Neural crest cell (in vitro differentiated cells): ENCODE measurements at regions not wholly inside any gene's neighbourhood (a gene's known extent, or its start where the extent isn't known, plus 50 kb on each side); places are given as distances from the start of the nearest gene placed in this dataset.
"Not testable (repeated sequence)": the region's sequence is repeated elsewhere in the genome, so short reads cannot be mapped to it uniquely, and the experiment has no call there.

Source experiments
- DNase-seq: peaks from one replicate; pipeline ENCODE4 v3.0.0; 2021; ENCODE audit warnings: low read depth, mixed read lengths, low spot score
- H3K27ac Mint-ChIP-seq: one replicate; pipeline ENCODE4 v1.8.0; 2021; ENCODE audit warnings: mild to moderate bottlenecking, mixed read lengths; ENCODE audit not compliant: unreplicated experiment
- H3K27me3 Mint-ChIP-seq: 2 replicates; pipeline ENCODE4 v1.8.0; 2021; ENCODE audit warnings: low read depth, mild to moderate bottlenecking, mixed read lengths
- H3K36me3 Mint-ChIP-seq: 2 replicates; pipeline ENCODE4 v1.8.0; 2021; ENCODE audit warnings: low read depth, mild to moderate bottlenecking, mixed read lengths
- H3K4me1 Mint-ChIP-seq: 2 replicates; pipeline ENCODE4 v1.8.0; 2021; ENCODE audit warnings: mixed read lengths
- H3K4me3 Mint-ChIP-seq: one replicate; pipeline ENCODE4 v1.8.0; 2021; ENCODE audit warnings: mild to moderate bottlenecking, mixed read lengths
- H3K9me3 Mint-ChIP-seq: 2 replicates; pipeline ENCODE4 v1.8.0; 2021; ENCODE audit warnings: mixed read lengths
- TF ChIP-seq, protein P1 (sequence below): fragments of 200-600 bp; sonication (generic); conservative IDR thresholded peaks from 2 replicates; pipeline ENCODE4 v1.5.0; 2021; ENCODE audit warnings: antibody characterized with exemption, mild to moderate bottlenecking

DNA sequence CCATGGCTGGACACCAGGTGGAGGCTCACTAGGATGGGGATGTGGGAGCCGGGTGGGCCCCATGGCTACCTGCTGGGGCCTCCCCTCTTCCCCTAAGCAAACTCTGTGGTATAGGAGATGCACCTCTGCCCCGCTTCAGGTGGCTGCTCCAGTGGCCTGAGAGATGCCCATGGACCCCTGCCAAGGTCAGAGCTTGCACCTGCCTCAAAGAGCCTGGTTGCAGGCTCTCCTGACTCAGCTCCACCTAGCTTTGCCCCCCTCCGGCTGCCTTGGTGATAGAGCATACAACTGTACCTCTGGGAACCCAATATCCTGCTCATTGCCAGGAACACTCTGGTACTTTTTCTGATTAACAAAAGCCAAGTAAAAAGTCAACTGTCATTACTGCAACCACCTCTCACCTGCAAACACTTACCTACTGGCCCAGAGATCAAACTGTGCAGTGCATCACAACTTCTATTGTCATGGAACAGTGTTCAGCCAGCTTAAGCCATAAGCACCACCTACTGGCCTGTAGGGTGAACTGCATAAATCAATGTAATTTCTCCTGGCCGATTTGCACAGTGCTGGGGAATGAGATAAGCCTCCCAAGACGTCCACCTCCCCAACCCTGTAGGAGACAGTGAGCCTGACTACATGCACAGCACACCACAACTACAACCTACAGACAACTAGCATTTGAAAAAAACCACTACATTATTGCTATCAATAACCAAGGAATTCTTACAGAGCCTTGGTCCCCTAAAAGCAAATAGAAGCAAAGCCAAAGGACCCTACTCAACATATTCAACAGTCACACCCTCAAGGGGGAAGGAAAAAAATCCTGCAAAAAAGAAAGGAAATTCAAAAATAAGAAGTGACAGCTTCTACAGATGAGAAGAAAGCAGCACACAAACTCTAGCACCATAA lies 352.4 kb upstream of the ARHGEF26 start:
- no peaks in the 10 kb centered on the region for H3K27me3 Mint-ChIP-seq
- peak; percentile 21 for DNase-seq
- no peak overlapping the region for H3K27ac Mint-ChIP-seq

DNA sequence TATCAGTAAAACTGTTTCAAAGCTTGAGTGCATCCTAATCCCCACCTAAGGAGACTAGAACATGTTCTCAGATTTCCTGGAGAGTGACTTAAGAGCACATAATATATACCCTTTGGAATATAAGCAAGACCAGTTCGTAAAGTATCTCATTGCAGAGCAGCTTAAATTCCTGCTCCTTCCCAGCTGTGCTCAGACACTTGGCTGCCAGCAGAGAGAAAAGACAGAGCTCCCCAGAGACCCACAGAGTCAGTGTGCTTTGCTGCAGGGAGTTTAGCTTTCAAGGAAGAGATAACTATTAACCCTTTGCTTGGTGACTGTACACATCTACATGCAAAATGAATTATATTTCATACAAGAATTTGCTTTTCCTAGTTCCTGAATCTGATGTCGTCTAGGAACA lies 338.1 kb upstream of the ARHGEF26 start:
- H3K4me1 Mint-ChIP-seq, result peaks cover 24% of the 10 kb centered on the region
- no peaks in the 10 kb centered on the region for H3K9me3 Mint-ChIP-seq
- H3K4me3 Mint-ChIP-seq, result no peak overlapping the region
- no peak for DNase-seq
- H3K27me3 Mint-ChIP-seq, result no peaks in the 10 kb centered on the region
- H3K36me3 Mint-ChIP-seq, result no peaks in the 10 kb centered on the region
- TF ChIP-seq, protein P1, sequence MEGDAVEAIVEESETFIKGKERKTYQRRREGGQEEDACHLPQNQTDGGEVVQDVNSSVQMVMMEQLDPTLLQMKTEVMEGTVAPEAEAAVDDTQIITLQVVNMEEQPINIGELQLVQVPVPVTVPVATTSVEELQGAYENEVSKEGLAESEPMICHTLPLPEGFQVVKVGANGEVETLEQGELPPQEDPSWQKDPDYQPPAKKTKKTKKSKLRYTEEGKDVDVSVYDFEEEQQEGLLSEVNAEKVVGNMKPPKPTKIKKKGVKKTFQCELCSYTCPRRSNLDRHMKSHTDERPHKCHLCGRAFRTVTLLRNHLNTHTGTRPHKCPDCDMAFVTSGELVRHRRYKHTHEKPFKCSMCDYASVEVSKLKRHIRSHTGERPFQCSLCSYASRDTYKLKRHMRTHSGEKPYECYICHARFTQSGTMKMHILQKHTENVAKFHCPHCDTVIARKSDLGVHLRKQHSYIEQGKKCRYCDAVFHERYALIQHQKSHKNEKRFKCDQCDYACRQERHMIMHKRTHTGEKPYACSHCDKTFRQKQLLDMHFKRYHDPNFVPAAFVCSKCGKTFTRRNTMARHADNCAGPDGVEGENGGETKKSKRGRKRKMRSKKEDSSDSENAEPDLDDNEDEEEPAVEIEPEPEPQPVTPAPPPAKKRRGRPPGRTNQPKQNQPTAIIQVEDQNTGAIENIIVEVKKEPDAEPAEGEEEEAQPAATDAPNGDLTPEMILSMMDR, result no peak
- no peak overlapping the region for H3K27ac Mint-ChIP-seq

More for the DNA sequence above, 352.4 kb upstream of the ARHGEF26 start:
- TF ChIP-seq, protein P1, result peak; percentile 77
- Mint-ChIP-seq H3K9me3 (peaks cover 18% of the 10 kb centered on the region), H3K4me3 (no peak overlapping the region), H3K4me1 (no peaks in the 10 kb centered on the region), H3K36me3 (peaks cover 5% of the 10 kb centered on the region)

DNA sequence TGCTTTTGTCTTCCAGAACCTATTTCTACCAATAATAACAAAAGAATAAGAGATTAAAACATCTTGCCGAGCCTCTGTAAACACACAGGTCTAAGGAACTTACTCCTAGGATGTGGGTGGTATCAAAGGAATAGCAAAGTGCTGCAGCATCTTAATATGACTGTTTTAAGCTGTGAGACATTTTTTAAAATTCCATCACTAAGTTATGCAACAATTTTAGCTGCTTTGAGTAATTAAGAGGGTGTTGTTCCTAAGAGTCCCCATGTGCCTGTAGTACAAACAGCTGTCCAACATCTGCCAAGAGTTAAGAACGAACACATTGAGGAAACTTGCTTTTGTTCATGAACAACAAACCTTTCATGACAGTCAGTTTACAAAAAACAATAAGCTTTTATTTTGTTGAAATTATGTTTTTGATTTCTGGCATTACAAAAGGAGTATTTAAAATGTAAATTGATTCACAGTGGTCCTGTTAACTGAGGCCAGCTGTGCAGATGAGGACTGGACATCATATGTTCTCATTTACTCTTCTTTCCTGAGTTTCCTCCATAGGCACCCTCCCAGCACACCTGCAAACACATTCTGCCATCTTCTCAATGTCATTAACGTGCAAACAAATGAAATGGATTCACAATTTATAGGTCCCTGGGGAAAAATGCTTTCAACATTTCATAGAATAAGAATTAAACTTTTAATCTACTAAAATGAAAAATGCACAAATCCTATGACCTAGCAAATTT lies 337.3 kb upstream of the ARHGEF26 start:
- Mint-ChIP-seq H3K27ac (no peak overlapping the region), H3K4me1 (peaks cover 24% of the 10 kb centered on the region), H3K27me3 (no peaks in the 10 kb centered on the region), H3K4me3 (no peak overlapping the region), H3K9me3 (no peaks in the 10 kb centered on the region), H3K36me3 (no peaks in the 10 kb centered on the region)
- no peak for DNase-seq
- TF ChIP-seq, protein P1, result no peak

- TF ChIP-seq, protein P1, result no peak
- H3K36me3 Mint-ChIP-seq, result no peaks in the 10 kb centered on the region
- H3K27me3 Mint-ChIP-seq, result no peaks in the 10 kb centered on the region
- no peaks in the 10 kb centered on the region for H3K9me3 Mint-ChIP-seq
- DNase-seq, result no peak
- H3K4me1 Mint-ChIP-seq, result peaks cover 29% of the 10 kb centered on the region
- H3K27ac Mint-ChIP-seq, result peak overlapping the region; percentile 65
- H3K4me3 Mint-ChIP-seq, result no peak overlapping the region
Measured at GRCh38 chr3:153785901-153786300, 335.3 kb upstream of the ARHGEF26 start.

DNA sequence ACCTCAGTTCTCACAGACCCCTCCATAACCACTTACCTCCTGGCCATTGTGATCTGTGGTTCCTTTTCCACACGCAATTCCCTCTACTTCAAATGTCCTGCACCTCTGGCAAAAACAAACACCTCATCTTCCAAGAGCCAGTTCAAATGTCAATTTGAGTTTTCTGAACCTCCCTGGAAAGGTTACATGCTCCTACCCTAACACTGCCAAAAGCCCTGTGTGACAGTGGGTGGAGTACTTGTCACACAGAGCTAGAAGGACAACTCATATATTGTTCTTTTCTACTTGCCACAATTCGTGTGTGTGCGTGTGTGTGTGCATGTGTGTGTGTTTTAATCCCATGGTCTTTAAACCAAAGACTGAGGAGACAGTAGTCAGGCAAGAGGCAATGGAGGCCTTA lies 331.8 kb upstream of the ARHGEF26 start:
- no peaks in the 10 kb centered on the region for H3K27me3 Mint-ChIP-seq
- H3K36me3 Mint-ChIP-seq, result no peaks in the 10 kb centered on the region
- DNase-seq, result no peak
- TF ChIP-seq, protein P1, result no peak
- peaks cover 12% of the 10 kb centered on the region for H3K4me1 Mint-ChIP-seq
- peaks cover 6% of the 10 kb centered on the region for H3K9me3 Mint-ChIP-seq
- no peak overlapping the region for H3K4me3 Mint-ChIP-seq
- no peak overlapping the region for H3K27ac Mint-ChIP-seq

DNA sequence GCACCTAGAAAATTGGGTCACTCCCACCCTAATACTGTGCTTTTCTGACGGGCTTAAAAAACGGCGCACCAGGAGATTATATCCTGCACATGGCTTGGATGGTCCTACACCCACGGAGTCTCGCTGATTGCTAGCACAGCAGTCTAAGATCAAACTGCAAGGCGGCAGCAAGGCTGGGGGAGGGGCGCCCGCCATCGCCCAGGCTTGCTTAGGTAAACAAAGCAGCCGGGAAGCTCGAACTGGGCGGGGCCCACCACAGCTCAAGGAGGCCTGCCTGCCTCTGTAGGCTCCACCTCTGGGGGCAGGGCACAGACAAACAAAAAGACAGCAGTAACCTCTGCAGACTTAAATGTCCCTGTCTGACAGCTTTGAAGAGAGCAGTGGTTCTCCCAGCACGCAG lies 324.1 kb upstream of the ARHGEF26 start:
- H3K36me3 Mint-ChIP-seq, H3K9me3 Mint-ChIP-seq, H3K27me3 Mint-ChIP-seq: not testable (repeated sequence)

More for the DNA sequence above, 324.1 kb upstream of the ARHGEF26 start:
- not testable (repeated sequence) for DNase-seq, H3K4me3 Mint-ChIP-seq, H3K27ac Mint-ChIP-seq, H3K4me1 Mint-ChIP-seq
